H1 (cell line): ENCODE measurements at regions not wholly inside any gene's neighbourhood (a gene's known extent, or its start where the extent isn't known, plus 50 kb on each side); places are given as distances from the start of the nearest gene placed in this dataset.

Experiments
- CTCF ChIA-PET: fragments of 300-600 bp; sonication (Branson Sonifier 250); formaldehyde crosslinking; loops from one replicate; lab custom pipeline; 2021; ENCODE audit not compliant: partially characterized antibody; lab: Charles Lee
- POLR2A ChIA-PET: fragments of 300-600 bp; sonication (Branson Sonifier 250); formaldehyde crosslinking; loops from one replicate; lab custom pipeline; 2021; ENCODE audit warnings: inconsistent platforms; ENCODE audit not compliant: partially characterized antibody; lab: Charles Lee
- DNase-seq, 2 experiments: peaks; one replicate each; pipeline versions ENCODE4 v3.0.0 to v3.0.0-alpha.2; 2010 to 2022; ENCODE audit warnings: low spot score in 2 of 2, low read depth in 1 of 2, mixed read lengths in 1 of 2
- FAIRE-seq: peaks from 2 replicates; lab custom pipeline; 2011; peaks lifted over from hg19 to GRCh38; lab: Jason Lieb, UNC
- H2AFZ ChIP-seq: 2 replicates; pipeline ENCODE4 v1.8.1; 2012; ENCODE audit warnings: low read length, inconsistent platforms
- H2AK5ac ChIP-seq: 2 replicates; pipeline ENCODE4 v1.6.1; 2013; ENCODE audit warnings: low read depth, low read length
- H2BK120ac ChIP-seq: replicated peaks from 2 replicates; pipeline ENCODE3; 2013; ENCODE audit warnings: low read depth, low read length, inconsistent platforms
- H2BK12ac ChIP-seq: 2 replicates; pipeline ENCODE4 v1.6.1; 2013; ENCODE audit warnings: low read depth, low read length
- H2BK15ac ChIP-seq: 2 replicates; pipeline ENCODE4 v1.6.1; 2013; ENCODE audit warnings: low read length
- H2BK20ac ChIP-seq: 2 replicates; pipeline ENCODE4 v1.6.1; 2013; ENCODE audit warnings: low read length
- H2BK5ac ChIP-seq: 2 replicates; pipeline ENCODE4 v1.6.1; 2013; ENCODE audit warnings: low read depth, low read length
- H3K14ac ChIP-seq: 2 replicates; pipeline ENCODE4 v1.6.1; 2013; ENCODE audit warnings: inconsistent platforms; ENCODE audit not compliant: insufficient read length
- H3K18ac ChIP-seq: 2 replicates; pipeline ENCODE4 v1.6.1; 2013; ENCODE audit warnings: low read length; ENCODE audit errors: extremely low read depth
- H3K23ac ChIP-seq: 2 replicates; pipeline ENCODE4 v1.6.1; 2013; ENCODE audit warnings: inconsistent platforms; ENCODE audit not compliant: insufficient read length
- H3K23me2 ChIP-seq: 2 replicates; pipeline ENCODE4 v1.6.1; 2013; ENCODE audit warnings: low read depth, low read length
- H3K27ac ChIP-seq: 2 replicates; pipeline ENCODE4 v1.6.1; 2011; ENCODE audit warnings: low read depth, low read length, inconsistent platforms
- H3K27me3 ChIP-seq, 4 experiments: replicated peaks in 1 of 4; 1 replicate in 1 of 4; 2 replicates in 3 of 4; pipeline versions ENCODE4 v1.6.1 to v1.8.1; 2011 to 2013; ENCODE audit warnings: low read length in 3 of 4, mild to moderate bottlenecking in 3 of 4, inconsistent platforms in 2 of 4, mixed read lengths in 2 of 4, moderate library complexity in 1 of 4; ENCODE audit not compliant: control insufficient read depth in 3 of 4, insufficient read depth in 3 of 4; ENCODE audit errors: extremely low read depth in 1 of 4
- H3K36me3 ChIP-seq, 4 experiments: 2 replicates each; pipeline versions ENCODE4 v1.6.1 to v1.8.1; 2011 to 2013; ENCODE audit warnings: mild to moderate bottlenecking in 4 of 4, low read length in 3 of 4, moderate library complexity in 2 of 4, control low read depth in 1 of 4, inconsistent platforms in 1 of 4; ENCODE audit not compliant: insufficient read depth in 4 of 4, control insufficient read depth in 2 of 4
- H3K4ac ChIP-seq: replicated peaks from 2 replicates; pipeline ENCODE3; 2013; ENCODE audit warnings: low read length, low read depth, mixed read lengths, inconsistent platforms; ENCODE audit not compliant: insufficient read length
- H3K4me1 ChIP-seq, 4 experiments: replicated peaks in 1 of 4; 1 replicate in 1 of 4; 2 replicates in 3 of 4; pipeline versions ENCODE4 v1.6.1 to v1.8.1; 2011 to 2013; ENCODE audit warnings: low read length in 3 of 4, inconsistent platforms in 2 of 4, mixed read lengths in 1 of 4; ENCODE audit not compliant: insufficient read depth in 4 of 4, control insufficient read depth in 3 of 4
- H3K4me2 ChIP-seq, 2 experiments: 2 replicates each; pipeline versions ENCODE4 v1.6.1 to v1.8.1; 2011 to 2013; ENCODE audit warnings: low read depth in 2 of 2, low read length in 2 of 2, control low read depth in 1 of 2, inconsistent platforms in 1 of 2, mild to moderate bottlenecking in 1 of 2; ENCODE audit not compliant: insufficient read depth in 1 of 2
- H3K4me3 ChIP-seq, 4 experiments: fragments of 200-600, 300-600 bp in 1 of 4; sonication (generic), shearing (Covaris generic), sonication (Bioruptor Twin) in 1 of 4; 2 replicates each; pipeline versions ENCODE4 v1.5.1 to v1.8.1; 2011 to 2016; ENCODE audit warnings: low read length in 4 of 4, low read depth in 3 of 4, control low read depth in 2 of 4, inconsistent platforms in 2 of 4, mild to moderate bottlenecking in 2 of 4, mixed read lengths in 1 of 4, moderate library complexity in 1 of 4; ENCODE audit not compliant: insufficient read depth in 2 of 4; ENCODE audit errors: extremely low read depth in 1 of 4
- H3K56ac ChIP-seq: replicated peaks from 2 replicates; pipeline ENCODE3; 2013; ENCODE audit warnings: low read depth, mild to moderate bottlenecking, mixed read lengths, low read length, inconsistent platforms; ENCODE audit not compliant: insufficient read length
- H3K79me1 ChIP-seq: 2 replicates; pipeline ENCODE4 v1.6.1; 2013; ENCODE audit warnings: low read depth, low read length, control low read depth
- H3K79me2 ChIP-seq, 2 experiments: 2 replicates each; pipeline versions ENCODE4 v1.6.1 to v1.8.1; 2012 to 2013; ENCODE audit warnings: low read length in 2 of 2, mild to moderate bottlenecking in 2 of 2, inconsistent platforms in 1 of 2; ENCODE audit not compliant: insufficient read depth in 2 of 2, control insufficient read depth in 1 of 2
- H3K9ac ChIP-seq, 4 experiments: replicated peaks in 1 of 4; 1 replicate in 1 of 4; 2 replicates in 3 of 4; pipeline versions ENCODE4 v1.6.1 to v1.8.1; 2011 to 2013; ENCODE audit warnings: low read depth in 3 of 4, low read length in 3 of 4, control low read depth in 2 of 4, mild to moderate bottlenecking in 2 of 4, moderate library complexity in 2 of 4, inconsistent platforms in 1 of 4; ENCODE audit errors: extremely low read depth in 1 of 4
- H3K9me3 ChIP-seq, 2 experiments: 2 replicates each; pipeline versions ENCODE4 v1.6.1 to v1.8.1; 2012 to 2013; ENCODE audit warnings: mild to moderate bottlenecking in 2 of 2, moderate library complexity in 2 of 2, control low read depth in 1 of 2, inconsistent platforms in 1 of 2, low read depth in 1 of 2, low read length in 1 of 2, mixed read lengths in 1 of 2; ENCODE audit not compliant: insufficient read depth in 2 of 2
- H4K20me1 ChIP-seq, 2 experiments: replicated peaks in 1 of 2; 2 replicates each; pipeline versions ENCODE3 to v1.8.1; 2011 to 2013; ENCODE audit warnings: inconsistent platforms in 2 of 2, low read length in 2 of 2, mild to moderate bottlenecking in 1 of 2; ENCODE audit not compliant: insufficient read depth in 2 of 2, control insufficient read depth in 1 of 2
- H4K5ac ChIP-seq: 2 replicates; pipeline ENCODE4 v1.6.1; 2013; ENCODE audit warnings: low read length, low read depth, mixed read lengths, inconsistent platforms; ENCODE audit not compliant: insufficient read length
- H4K8ac ChIP-seq: 2 replicates; pipeline ENCODE4 v1.8.0; 2013; ENCODE audit warnings: mild to moderate bottlenecking, moderate library complexity, low read length, inconsistent platforms; ENCODE audit not compliant: insufficient read depth; ENCODE audit errors: extremely low read depth
- H4K91ac ChIP-seq: replicated peaks from 2 replicates; pipeline ENCODE3; 2013; ENCODE audit warnings: low read length, mixed read lengths, inconsistent platforms; ENCODE audit not compliant: insufficient read length
- GABPA ChIP-seq: IDR thresholded peaks from 2 replicates; pipeline ENCODE4 v1.6.1; 2011; ENCODE audit warnings: mild to moderate bottlenecking, low read length, moderate library complexity, borderline replicate concordance; ENCODE audit not compliant: insufficient read depth
- PHF8 ChIP-seq: fragments of 200-600 bp; sonication (generic); conservative IDR thresholded peaks from 2 replicates; pipeline ENCODE4 v1.7.1; 2012; ENCODE audit warnings: low read depth, mild to moderate bottlenecking, inconsistent platforms, low read length, moderate library complexity
- SP2 ChIP-seq: IDR thresholded peaks from 2 replicates; pipeline ENCODE4 v1.6.1; 2012; ENCODE audit warnings: mild to moderate bottlenecking, low read length, inconsistent platforms
- TEAD4 ChIP-seq: IDR thresholded peaks from 2 replicates; pipeline ENCODE4 v1.6.1; 2012; ENCODE audit warnings: low read depth, low read length, inconsistent platforms, mixed read lengths
- WGBS, 2 experiments: shearing (Covaris generic) in 1 of 2; methylation state at CpG; one replicate each; pipeline versions ENCODE4 v1.1.6 to v1.1.7; 2013 to 2015; ENCODE audit warnings: low lambda C conversion rate in 2 of 2, mixed read lengths in 2 of 2, inconsistent platforms in 1 of 2, low coverage in 1 of 2, missing lambda C conversion rate in 1 of 2; ENCODE audit not compliant: insufficient replicate concordance in 2 of 2, insufficient coverage in 1 of 2, insufficient read length in 1 of 2; ENCODE audit errors: extremely low coverage in 1 of 2, missing lambda C conversion rate in 1 of 2; 5-methylcytosine and 5-hydroxymethylcytosine counted together

DNA sequence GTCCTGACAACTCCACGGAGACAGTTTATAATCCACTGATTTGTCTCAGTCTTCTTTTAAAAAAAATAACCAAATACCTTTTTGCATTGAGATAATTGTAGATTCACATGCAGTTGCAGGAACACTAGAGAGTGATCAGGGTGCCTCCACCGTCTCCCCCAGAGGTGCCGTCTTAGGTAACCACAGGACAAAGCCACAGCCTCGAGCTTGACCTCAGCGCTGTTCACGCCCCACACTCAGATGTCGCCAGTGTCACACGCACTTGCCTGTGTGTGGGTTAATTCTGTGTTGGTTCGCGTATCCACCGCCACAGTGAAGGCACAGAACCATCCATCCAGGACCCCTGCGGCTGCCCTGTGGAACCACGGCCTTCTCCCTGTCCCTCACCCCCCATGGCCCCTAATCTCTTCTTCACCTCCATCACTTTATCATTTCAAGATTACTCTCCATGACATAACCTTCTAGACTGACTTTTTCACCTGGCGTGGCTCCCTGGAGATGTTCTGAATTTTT is 295.0 kb upstream of the HDAC4 start:
- Histone ChIP-seq H4K8ac (no peak overlapping the region), H3K56ac (no peak overlapping the region), H3K27ac (no peak overlapping the region), H3K36me3 (no peaks in the 10 kb centered on the region), H3K14ac (no peak overlapping the region), H3K27me3 (no peaks in the 10 kb centered on the region), H3K4ac (no peak overlapping the region), H3K79me2 (no peaks in the 10 kb centered on the region), H3K23me2 (no peaks in the 10 kb centered on the region), H3K4me2 (no peak overlapping the region), H2AFZ (no peak overlapping the region), H4K20me1 (no peaks in the 10 kb centered on the region), H3K18ac (no peak overlapping the region), H4K5ac (no peak overlapping the region), H3K9me3 (no peaks in the 10 kb centered on the region), H3K4me3 (no peak overlapping the region), H3K23ac (no peak overlapping the region), H2BK120ac (no peak overlapping the region), H2BK5ac (no peak overlapping the region; the same call in 1 of the 2 replicates), H3K79me1 (no peaks in the 10 kb centered on the region), H2BK20ac (no peak overlapping the region), H2BK12ac (no peak overlapping the region), H3K9ac (no peak overlapping the region), H2AK5ac (no peak overlapping the region), H3K4me1 (peaks cover 0 to 6% (median 2%) of the 10 kb centered on the region in 4 experiments; a peak in 2 of 7 replicates), H2BK15ac (no peak overlapping the region), H4K91ac (no peak overlapping the region)
- ChIA-PET POLR2A (no interaction called here), CTCF (no interaction called here)
- DNase-seq (no peak), FAIRE-seq (no peak)
- WGBS, 2 experiments: 98% methylated on average over 14 of the region's 14 CpGs; no CpG with 5 or more reads in 1 of the 2 experiments
- TF ChIP-seq GABPA: no peak
- TF ChIP-seq SP2: no peak
- TF ChIP-seq TEAD4: no peak
- no peak for TF ChIP-seq PHF8
